Adrenal gland (tissue), 5 donors: ENCODE measurements at regions not wholly inside any gene's neighbourhood (a gene's known extent, or its start where the extent isn't known, plus 50 kb on each side); places are given as distances from the start of the nearest gene placed in this dataset.

Experiments
- POLR2A ChIP-seq, 2 donors: fragments of 450-650 bp; IDR thresholded peaks; one replicate each; pipeline ENCODE4 v1.6.1; 2017; ENCODE audit warnings: antibody characterized with exemption in 2 of 2, mild to moderate bottlenecking in 2 of 2, moderate library complexity in 1 of 2
- TF ChIP-seq, protein P1 (sequence below), 6 experiments: fragments of 450-650 bp in 4 of 6; fragments of 200-600 bp in 2 of 6; sonication (generic) in 1 of 6; IDR thresholded peaks; 1 replicate in 5 of 6; 2 replicates in 1 of 6; pipeline versions ENCODE4 v1.5.1 to v1.8.0; 2016 to 2021; ENCODE audit warnings: antibody characterized with exemption in 6 of 6, mild to moderate bottlenecking in 2 of 6, moderate library complexity in 1 of 6
- donor health status: DM: no; HTN: no; CAD: no.

DNA sequence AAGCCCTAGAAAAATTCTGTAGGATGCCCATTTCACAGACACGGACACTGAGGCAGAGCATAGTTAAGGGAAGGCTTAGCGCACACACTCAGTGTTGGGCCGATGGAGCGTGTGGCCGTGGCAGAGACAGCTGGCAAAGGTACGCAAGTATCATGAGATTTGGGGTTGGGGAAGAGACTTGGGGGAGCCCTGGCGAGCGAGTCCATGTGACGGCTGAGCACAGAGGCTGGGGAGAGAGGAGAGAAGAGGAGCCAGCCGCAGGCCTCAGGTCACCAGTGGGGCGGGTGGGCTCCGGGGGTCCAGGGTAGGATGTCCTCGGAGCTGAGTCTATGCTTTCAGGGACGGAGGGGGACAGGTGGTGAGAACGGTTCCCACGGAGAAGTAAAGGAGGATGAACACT lies 311.3 kb downstream of the CTTN start:
- TF ChIP-seq, protein P1, sequence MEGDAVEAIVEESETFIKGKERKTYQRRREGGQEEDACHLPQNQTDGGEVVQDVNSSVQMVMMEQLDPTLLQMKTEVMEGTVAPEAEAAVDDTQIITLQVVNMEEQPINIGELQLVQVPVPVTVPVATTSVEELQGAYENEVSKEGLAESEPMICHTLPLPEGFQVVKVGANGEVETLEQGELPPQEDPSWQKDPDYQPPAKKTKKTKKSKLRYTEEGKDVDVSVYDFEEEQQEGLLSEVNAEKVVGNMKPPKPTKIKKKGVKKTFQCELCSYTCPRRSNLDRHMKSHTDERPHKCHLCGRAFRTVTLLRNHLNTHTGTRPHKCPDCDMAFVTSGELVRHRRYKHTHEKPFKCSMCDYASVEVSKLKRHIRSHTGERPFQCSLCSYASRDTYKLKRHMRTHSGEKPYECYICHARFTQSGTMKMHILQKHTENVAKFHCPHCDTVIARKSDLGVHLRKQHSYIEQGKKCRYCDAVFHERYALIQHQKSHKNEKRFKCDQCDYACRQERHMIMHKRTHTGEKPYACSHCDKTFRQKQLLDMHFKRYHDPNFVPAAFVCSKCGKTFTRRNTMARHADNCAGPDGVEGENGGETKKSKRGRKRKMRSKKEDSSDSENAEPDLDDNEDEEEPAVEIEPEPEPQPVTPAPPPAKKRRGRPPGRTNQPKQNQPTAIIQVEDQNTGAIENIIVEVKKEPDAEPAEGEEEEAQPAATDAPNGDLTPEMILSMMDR (IDR thresholded peaks at IDR 0.05): no peak
- no peak for TF ChIP-seq POLR2A (IDR thresholded peaks at IDR 0.05)
